Urothelium cell line (cell line): ENCODE measurements at regions not wholly inside any gene's neighbourhood (a gene's known extent, or its start where the extent isn't known, plus 50 kb on each side); places are given as distances from the start of the nearest gene placed in this dataset.

ENCODE experiments used
- DNase-seq: peaks from one replicate; pipeline ENCODE4 v3.0.0; 2011; ENCODE audit warnings: low spot score, mixed read lengths
- FAIRE-seq: peaks from 2 replicates; lab custom pipeline; 2011; peaks lifted over from hg19 to GRCh38; lab: Jason Lieb, UNC

DNA sequence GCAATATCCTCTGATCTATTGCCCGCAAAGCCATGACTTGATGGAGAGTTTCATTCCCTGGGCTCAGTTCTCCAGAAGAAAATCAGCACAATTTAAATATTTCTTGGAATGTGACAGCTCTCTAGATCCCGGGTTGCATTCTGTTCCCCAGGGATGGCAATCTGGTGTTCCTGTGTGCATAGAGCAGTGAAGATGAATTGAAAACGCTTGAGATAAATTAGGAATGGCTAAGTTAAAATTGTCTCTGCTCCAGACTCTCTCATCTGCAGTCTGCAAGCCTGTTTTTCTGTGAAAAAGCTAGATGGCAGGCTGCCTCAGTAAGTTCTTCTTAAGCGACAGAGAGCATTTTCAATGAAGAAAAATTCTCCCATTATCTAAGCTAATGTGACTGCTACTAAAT lies 582.5 kb upstream of the MGAT4C start:
- DNase-seq: no peak

DNA sequence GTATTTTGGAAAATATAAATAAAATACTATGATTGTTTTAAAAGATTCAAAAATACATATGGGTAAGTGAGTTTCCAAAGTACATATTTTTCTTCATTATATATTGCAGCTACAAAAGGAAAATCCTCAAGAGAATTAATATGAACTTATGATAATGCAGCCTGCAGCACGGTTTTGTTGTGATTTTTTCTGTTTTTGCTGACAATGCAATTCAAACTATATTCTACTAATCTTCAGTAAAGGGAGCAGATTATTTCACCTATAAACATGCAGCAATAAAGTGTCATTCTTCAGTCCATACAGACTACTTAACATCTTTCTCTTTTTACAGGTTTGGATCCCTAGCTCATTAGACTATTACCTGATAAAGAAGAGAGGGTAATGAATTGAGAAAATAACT lies 582.1 kb upstream of the MGAT4C start:
- DNase-seq: no peak
- FAIRE-seq: no peak

More for the DNA sequence above, 582.5 kb upstream of the MGAT4C start:
- FAIRE-seq: no peak

DNA sequence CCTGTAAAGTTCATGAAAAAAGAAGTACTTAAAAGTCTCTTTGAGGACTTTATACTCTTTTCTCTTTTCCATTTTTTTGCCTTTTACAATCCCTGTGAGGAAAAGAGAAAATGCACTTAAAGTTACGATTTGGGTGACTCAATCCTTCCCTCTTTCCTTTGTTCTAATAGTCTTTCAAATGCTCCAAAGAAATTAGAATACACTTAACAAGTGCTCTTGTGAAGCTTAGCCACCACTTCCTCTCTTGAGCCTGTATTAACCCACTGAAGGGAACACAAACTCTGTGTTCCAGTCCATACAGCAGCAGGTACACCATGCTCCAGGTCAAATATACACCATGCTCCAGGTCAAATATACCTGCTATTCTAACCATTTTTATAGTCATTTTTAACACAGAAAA lies 581.1 kb upstream of the MGAT4C start:
- no peak for FAIRE-seq
- no peak for DNase-seq

DNA sequence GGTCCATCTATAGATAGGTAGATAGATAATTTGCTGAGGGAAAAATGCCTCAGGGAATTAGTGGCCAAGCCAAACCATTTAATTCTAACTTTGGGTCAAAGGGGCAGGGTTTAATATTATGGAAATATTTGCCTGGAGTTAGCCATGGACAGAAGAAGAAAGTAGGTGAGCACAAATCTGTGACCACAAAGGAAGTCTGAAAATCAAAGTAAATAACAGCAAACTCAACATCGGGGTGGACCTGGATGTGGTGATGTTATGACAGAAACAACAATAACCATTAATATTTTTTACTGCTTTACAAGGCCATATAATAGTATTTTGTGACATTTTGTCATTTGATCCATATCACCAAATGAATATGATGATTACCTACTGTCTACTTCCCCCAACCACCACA lies 578.0 kb upstream of the MGAT4C start:
- FAIRE-seq (no peak), DNase-seq (no peak)

DNA sequence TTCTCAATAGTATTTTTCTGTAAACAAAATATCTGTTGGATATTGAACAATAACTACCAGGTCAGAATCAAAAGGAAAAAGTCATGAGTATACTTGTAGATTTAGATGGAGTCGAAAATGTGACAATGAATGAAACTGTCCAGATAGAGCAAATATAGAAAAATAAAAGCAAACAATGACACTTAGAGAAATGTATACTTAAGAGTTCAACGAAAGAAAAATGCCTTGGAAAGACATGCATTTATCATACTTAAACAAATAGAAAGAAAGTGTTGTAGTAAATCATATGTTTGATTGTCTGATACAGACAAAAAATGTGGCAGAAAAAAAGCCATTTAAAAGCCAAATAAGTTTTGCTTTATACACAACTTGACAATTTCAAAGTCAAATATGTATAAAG lies 571.2 kb upstream of the MGAT4C start:
- DNase-seq (no peak), FAIRE-seq (no peak)

DNA sequence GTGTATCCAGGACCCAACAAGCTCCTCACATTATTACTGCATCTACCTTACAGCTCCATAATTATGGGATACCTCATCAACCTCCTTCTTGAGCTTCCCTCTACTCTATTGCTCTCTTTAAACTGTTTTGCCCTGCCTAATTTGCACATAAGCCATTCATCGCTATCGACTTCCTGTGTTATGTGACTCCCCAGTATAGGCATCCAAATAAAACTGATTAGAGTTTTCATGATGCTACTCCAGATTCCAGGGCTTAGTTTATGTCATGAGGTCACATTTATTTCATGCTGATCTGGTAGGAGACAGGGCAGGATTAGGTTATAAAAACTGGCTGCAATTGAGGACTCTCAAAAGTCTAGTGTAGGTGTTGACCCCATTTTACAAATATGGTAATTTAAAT lies 569.9 kb upstream of the MGAT4C start:
- DNase-seq: no peak
- FAIRE-seq: no peak

DNA sequence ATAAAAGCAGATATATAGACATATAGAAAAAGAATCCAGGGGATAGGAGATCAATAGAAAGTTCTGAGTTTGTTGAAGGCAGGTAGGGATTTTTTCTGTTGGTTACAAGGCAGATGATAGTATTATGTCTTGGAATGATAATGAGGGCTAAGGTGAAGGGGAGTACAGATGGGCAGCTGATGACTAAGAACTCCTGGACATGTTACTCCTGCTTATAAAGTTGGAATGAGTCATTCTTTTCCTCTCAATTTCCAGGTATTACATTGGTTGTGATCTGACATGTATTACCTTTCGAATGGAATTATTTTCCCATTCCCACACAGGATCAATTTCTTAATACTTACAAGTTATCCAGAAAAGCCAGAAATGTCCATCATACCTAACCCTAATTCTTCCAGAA lies 545.2 kb upstream of the MGAT4C start:
- DNase-seq (peak; percentile 1), FAIRE-seq (no peak)

DNA sequence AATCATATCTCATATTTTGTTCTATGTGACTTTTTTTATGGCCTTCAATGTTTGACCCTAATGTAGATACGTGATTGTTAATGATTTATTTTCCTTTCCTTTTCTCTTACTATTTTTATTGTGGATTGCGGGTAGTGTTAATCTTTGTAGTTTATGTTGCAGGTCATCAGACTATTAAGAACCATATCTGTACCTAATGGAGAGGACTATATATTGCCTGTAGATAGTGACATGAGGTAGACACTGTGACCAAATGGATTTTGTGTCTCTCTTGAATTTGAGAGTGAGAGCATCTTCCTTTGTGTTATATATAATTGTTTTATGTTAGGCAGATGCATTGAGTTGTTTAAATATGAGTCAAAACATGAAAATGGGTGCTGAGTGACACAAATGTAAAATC lies 543.4 kb upstream of the MGAT4C start:
- DNase-seq: no peak
- FAIRE-seq: no peak

DNA sequence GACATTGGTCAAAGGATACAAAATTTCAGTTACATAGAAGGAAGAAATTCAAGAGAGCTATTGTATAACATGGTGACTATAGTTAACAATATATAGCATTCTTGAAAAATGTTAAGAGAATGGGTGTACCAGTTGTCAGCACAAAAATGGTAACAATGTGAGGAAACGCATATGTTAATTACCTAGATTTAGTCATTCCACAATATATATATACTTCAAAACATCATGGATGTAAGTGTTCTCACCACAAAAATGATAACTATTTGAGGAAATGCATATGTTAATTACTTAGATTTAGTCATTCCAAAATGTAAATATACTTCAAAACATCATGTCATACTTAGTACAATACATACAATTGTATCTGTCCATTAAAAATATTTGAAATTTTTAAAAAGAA lies 540.4 kb upstream of the MGAT4C start:
- DNase-seq: no peak
- no peak for FAIRE-seq

DNA sequence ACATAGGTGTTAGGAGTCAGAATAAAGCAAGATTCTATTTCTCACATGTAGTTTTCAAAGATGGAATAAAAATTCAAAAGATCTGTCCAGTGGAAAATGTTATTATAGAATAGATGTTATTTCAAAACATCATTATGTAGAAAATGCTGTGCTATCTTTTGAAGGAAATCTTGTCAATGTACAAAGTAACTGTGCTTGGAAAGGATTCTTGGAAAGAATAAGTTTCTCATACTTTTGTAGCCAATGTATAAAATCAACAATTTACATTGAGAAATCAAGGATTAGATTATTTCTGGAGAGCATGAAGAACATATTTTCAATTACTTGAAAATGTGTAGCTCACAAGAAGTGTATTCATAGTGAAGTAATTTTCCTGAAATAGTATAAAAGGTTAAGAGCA lies 532.5 kb upstream of the MGAT4C start:
- FAIRE-seq: no peak
- no peak for DNase-seq

DNA sequence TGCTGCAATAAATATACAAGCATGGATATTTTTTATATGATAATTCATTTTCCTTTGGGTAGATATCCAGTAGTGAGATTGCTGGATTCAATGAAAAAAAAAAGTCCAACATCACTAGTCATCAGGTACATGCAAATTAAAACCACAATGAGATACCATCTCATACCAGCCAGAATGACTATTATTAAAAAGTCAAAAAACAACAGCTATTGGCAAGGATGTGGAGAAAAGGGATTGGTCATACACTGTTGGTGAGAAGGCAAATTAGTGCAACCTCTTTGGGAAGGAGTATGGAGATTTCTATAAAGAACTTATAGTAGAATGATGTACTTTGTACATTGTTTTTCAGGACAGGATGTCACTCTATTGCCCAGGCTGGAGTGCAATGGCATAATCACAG lies 531.2 kb upstream of the MGAT4C start:
- FAIRE-seq (no peak), DNase-seq (no peak)

DNA sequence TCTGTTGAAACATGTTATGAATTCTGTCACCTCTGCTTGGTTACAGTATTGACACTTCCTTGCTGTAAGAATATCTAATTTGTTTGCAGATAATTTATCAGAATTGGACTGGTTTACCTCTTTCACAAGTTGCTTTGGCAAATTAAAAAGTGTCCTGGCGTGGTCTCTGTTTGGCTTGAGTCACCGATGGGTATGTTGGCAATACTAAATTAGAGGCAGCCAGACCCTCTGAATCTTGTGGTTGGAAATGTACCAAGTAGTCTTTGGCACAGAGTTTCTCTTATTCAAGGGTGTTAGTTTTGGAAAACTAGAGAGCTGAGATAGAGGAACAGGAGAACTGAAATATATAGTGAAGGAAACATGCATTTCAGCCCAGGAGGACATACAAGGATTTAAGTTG lies 521.1 kb upstream of the MGAT4C start:
- FAIRE-seq (no peak), DNase-seq (no peak)

DNA sequence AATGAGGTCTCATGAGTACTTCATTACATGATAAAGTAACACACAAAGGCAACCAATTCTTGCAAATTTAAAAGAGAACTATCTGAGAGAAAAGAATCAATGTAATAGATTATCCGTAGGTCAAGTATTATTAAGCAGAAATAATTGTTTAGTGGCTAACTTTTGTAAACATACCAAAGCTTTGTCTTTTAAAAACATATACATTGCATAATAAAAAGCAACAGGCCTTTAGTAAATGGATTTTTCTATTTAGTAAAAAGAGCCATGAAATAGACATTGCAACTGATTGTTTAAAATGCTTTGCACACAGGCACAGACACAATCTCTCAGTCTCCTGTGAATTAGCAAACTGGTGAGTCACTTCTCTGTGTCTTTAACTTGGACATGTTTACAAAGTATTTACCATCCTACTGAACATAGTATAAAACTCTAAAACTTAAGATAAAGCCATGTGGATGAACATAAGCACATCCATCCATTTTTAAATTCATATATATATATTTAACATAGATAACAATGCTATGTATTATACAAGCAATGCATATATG lies 518.7 kb upstream of the MGAT4C start:
- FAIRE-seq: no peak
- no peak for DNase-seq

DNA sequence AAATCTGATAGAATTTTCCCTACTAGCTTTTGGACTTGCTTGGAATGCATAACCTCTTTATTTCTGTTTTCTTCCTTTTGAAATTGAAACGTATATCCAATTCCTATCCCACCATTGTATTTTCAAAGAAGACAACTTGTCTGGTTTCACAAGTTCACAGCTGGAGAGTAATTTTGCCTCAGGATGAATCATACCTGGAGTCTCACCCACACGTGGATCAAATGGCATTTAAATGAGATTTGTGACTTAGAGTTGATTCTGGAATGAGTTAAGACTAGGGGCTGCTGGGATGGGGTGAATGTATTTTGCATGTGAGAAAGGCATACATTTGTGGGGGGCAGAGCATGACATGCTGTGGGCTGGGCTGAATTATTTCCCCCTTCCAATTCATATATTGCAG lies 516.5 kb upstream of the MGAT4C start:
- DNase-seq (no peak), FAIRE-seq (no peak)

DNA sequence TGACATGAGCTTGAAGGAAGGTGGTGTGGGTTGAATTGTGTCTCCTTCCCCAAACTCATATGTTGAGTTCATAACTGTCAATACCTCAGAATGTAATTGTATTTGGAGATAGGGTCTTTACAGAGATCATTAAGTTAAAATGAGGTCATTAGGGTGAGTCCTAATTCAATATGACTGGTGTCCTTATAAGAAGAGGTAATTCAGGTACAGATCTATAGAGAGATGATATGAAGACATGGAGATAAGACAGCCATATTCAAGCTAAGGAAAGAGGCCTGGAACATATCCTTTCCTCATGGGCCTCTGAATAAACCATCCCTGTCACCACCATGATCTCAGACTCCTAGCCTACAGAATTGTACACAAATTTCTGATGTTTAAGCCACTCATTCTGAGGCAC lies 514.7 kb upstream of the MGAT4C start:
- FAIRE-seq (no peak), DNase-seq (no peak)

DNA sequence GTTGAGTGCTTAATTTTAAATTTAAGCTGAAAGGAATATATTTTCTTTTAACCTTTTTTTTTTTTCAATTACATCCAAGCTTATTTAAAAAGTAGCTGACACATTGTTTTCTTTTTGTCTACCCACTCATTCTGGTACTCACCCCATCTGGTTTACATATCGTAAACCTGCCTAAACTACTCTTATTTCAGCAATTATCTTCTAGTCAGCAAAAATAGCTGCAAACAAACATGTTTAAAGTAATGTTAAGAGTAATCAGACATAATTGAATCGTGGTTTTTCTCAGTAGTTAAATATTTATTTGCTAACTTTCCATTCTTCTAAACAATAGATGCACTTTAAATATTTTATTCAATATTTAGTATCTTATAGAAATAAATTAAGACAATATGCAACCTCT lies 492.7 kb upstream of the MGAT4C start:
- FAIRE-seq: no peak
- no peak for DNase-seq

DNA sequence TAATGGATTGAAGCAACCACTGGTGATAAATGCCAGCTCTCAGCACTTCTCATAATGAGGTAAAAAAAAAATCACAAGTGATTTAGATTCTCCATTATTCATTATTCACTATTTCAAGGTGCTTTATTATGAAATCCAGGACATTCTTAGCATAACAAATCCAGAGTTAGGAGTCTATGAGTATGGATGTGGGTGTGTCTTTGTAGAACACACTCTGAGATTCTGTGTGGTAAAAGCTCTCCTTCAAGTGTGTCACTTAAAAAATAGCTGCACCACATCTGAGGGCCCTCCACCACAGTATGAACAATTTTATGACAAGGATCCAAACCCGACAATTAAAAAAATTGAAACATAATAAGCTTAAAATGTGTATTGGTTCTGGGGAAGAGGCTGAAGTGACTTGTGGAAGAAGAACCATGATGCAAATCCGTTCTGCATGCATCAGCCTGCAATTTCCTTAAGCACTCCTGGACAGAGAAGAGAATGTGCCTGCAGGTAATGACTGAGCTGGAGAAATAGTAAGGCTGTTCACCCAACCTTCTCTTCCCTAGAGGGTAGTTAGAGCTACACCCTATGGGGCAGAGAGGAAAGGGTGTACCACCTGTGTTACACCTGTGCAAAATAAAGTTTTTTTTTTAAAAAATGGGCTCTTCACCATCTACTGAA lies 488.5 kb upstream of the MGAT4C start:
- FAIRE-seq (no peak), DNase-seq (no peak)

DNA sequence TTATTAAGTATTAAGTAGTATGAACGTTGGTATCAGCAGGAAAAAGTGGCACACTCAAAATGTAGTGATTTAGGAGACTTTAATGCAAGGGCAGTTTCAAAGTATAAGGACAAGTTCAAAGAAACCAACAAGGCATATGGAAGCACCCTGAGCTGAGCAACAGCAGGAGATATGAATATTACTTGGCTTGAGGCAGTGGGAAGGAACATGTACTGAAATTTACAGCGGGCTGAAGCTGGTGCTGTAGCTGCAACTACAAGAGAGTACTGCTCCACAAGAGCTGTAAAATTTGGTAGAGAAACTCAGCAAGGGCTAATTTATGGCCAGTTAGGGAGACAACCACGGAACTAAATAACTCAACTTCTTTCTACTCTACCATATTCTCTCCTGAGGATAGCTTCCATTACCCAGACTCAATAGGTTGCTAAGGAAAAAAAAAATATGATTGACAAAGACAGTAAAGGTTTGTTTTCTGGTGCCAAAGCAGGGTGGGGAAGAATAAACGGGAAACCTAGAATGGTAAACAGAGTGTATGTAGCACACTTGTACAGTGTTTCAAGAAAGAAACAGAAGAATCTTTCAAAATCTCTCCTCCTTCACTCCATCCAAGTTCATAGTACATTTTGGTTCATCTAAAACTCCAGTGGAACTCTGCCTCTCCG lies 487.8 kb upstream of the MGAT4C start:
- no peak for FAIRE-seq
- DNase-seq: no peak

DNA sequence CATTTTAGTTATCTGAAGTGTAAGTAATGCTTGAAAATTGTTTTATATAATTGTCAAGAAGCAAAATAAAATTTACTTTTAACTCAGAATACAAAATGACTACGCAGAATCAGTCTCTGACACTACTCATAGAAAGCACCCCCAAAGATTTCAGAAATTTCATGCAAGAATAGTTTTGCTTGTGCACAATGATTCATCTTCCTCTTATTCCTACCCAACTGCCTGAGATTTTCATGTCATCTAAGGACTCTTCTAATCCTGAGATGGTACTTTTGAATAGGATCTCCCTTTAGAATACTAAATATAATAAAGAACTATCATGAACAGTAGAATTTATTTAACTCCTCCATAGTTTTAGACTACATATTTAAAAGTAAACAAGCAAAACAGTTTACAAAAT lies 485.3 kb upstream of the MGAT4C start:
- DNase-seq: no peak
- FAIRE-seq: no peak

DNA sequence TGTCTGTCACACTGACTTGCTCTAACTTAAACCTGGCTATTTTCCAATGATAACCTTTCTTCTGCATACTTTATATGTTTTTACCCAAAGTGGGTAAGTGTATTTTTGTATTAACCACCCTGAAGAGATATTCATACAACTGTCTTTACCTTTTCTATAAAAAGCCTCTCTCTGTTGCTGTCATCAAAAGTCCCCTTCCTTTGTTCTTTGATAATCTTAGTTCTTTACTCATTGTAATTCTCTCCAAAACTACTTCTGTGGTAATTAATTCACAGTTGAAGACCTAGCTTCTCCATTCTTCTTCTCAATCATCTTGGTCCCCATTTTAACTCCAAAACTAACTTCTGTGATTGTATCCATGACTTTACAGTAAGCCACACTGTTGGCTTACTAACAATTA lies 479.7 kb upstream of the MGAT4C start:
- no peak for FAIRE-seq
- no peak for DNase-seq

DNA sequence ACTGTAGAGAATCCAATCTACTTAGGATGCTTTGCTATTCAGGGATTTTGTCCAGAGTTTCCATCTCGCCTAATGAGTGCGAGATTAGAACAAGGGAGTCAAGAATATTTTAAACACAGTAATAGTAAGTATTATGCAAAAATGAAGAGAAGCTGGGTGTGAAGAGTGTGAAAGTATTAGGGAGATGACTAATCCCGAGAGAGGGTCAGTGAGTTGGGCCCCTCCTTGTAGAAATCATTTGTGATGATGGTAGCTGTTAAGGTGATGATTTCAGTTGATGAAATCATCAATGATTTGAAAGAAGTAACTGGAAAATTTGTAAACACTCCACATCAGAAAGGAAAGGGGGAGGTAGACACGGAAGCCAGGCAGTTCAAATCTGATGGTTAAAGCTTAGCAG lies 478.9 kb upstream of the MGAT4C start:
- no peak for FAIRE-seq
- no peak for DNase-seq

DNA sequence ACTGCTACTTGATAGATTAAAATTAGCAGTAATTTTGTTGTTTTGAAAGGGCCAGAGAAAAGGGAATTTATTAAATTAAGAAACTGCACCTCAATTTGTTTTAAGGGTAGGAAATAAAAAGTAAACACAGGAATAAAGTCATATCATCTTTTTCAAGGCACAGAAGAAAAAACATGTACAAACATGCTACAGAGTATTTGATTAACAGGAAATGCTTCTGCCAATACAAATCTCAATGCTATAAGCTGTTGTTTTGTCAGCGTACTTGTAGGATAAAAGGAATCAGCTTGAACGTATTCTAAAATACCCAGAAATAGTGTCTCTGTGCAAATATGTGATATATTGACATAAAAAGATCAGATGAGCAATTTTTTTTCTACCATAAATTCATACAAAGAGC lies 474.0 kb upstream of the MGAT4C start:
- FAIRE-seq (no peak), DNase-seq (no peak)

DNA sequence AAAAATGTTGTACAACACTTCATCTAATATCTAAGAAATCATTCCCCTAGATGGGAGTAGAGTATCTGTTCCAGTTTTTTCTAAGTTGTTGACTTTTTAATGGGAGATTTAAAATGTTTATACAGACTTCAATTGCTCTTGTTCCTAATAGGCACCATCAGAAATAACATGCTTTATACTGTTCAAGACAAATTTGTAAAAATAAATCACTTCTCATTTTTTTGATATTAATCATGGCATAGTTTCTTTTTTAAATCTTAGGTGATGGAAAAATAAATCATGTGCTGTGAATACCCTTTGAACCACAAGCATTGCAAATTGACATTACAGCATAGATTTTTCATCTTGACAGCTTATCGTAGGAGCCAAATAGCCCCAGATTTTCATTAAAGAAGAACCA lies 473.5 kb upstream of the MGAT4C start:
- no peak for FAIRE-seq

More for the DNA sequence above, 473.5 kb upstream of the MGAT4C start:
- DNase-seq: no peak
